Activated CD4-positive, alpha-beta memory T cell treated with anti-CD3 and anti-CD28 coated beads for 36 hours (primary cell): ENCODE measurements at regions not wholly inside any gene's neighbourhood (a gene's known extent, or its start where the extent isn't known, plus 50 kb on each side); places are given as distances from the start of the nearest gene placed in this dataset.

Experiments used
- CTCF ChIA-PET: fragments of 350-600 bp; sonication (Branson Sonifier 250); formaldehyde crosslinking; loops from one replicate; lab custom pipeline; 2021; ENCODE audit warnings: antibody characterized with exemption, inconsistent platforms; lab: Charles Lee
- POLR2A ChIA-PET: fragments of 350-600 bp; sonication (Branson Sonifier 250); formaldehyde crosslinking; loops from one replicate; lab custom pipeline; 2021; ENCODE audit warnings: antibody characterized with exemption; lab: Charles Lee
- DNase-seq: peaks from one replicate; pipeline ENCODE4 v3.0.0-alpha.2; 2020
- H3K27ac Mint-ChIP-seq: one replicate; pipeline ENCODE4 v1.8.0; 2021; ENCODE audit warnings: mixed read lengths
- H3K27me3 Mint-ChIP-seq: one replicate; pipeline ENCODE4 v1.8.0; 2021; ENCODE audit warnings: mixed read lengths
- H3K36me3 Mint-ChIP-seq: one replicate; pipeline ENCODE4 v1.8.0; 2021; ENCODE audit warnings: mixed read lengths
- H3K4me1 Mint-ChIP-seq: one replicate; pipeline ENCODE4 v1.8.0; 2021; ENCODE audit warnings: low read depth, mixed read lengths
- H3K4me3 Mint-ChIP-seq: one replicate; pipeline ENCODE4 v1.8.0; 2021; ENCODE audit warnings: mild to moderate bottlenecking, mixed read lengths
- H3K9me3 Mint-ChIP-seq: one replicate; pipeline ENCODE4 v1.8.0; 2021; ENCODE audit warnings: mixed read lengths
- intact Hi-C: fragments of 100-400 bp; cut with micrococcal nuclease; formaldehyde crosslinking; loops from one replicate; pipeline ENCODE4 v1.15.1; 2023

- Mint-ChIP-seq H3K4me1 (no peaks in the 10 kb centered on the region), H3K9me3 (peaks cover 21% of the 10 kb centered on the region)
These were observed 243.9 kb upstream of the RBFOX1 start for GRCh38 chr16:7088711-7089110.

GRCh38 chr16:7086822-7087616, 245.6 kb upstream of the RBFOX1 start:
- POLR2A ChIA-PET: no interaction called here
- no peak for DNase-seq
- Mint-ChIP-seq H3K9me3 (peaks cover 11% of the 10 kb centered on the region), H3K36me3 (no peaks in the 10 kb centered on the region), H3K4me1 (no peaks in the 10 kb centered on the region), H3K27me3 (no peaks in the 10 kb centered on the region), H3K27ac (no peak overlapping the region), H3K4me3 (no peak overlapping the region)
- intact Hi-C loops: no loop called here
- CTCF ChIA-PET: no interaction called here

More at GRCh38 chr16:7088711-7089110, 243.9 kb upstream of the RBFOX1 start:
- no peak overlapping the region for H3K27ac Mint-ChIP-seq
- intact Hi-C loops: no loop called here
- no peak overlapping the region for H3K4me3 Mint-ChIP-seq
- POLR2A ChIA-PET: no interaction called here
- no peaks in the 10 kb centered on the region for H3K36me3 Mint-ChIP-seq
- CTCF ChIA-PET: interaction anchor here (0.6 kb wide), 1 partner anchor 1384 kb away, joined by 3 read pairs; no protein-coding TSS in a partner anchor
- DNase-seq: no peak
- H3K27me3 Mint-ChIP-seq: no peaks in the 10 kb centered on the region

- CTCF ChIA-PET: no interaction called here
- Mint-ChIP-seq H3K27ac (no peak overlapping the region), H3K9me3 (peaks cover 8% of the 10 kb centered on the region)
These were observed 246.9 kb upstream of the RBFOX1 start for GRCh38 chr16:7085776-7086175.

GRCh38 chr16:7083096-7083495, 249.5 kb upstream of the RBFOX1 start:
- Mint-ChIP-seq H3K9me3 (peaks cover 19% of the 10 kb centered on the region), H3K4me3 (no peak overlapping the region), H3K27ac (no peak overlapping the region), H3K36me3 (no peaks in the 10 kb centered on the region), H3K27me3 (no peaks in the 10 kb centered on the region), H3K4me1 (no peaks in the 10 kb centered on the region)
- DNase-seq: no peak
- ChIA-PET POLR2A (no interaction called here), CTCF (no interaction called here)
- intact Hi-C loops: no loop called here

More at GRCh38 chr16:7085776-7086175, 246.9 kb upstream of the RBFOX1 start:
- no peak for DNase-seq
- Mint-ChIP-seq H3K4me1 (no peaks in the 10 kb centered on the region), H3K27me3 (no peaks in the 10 kb centered on the region), H3K4me3 (no peak overlapping the region), H3K36me3 (no peaks in the 10 kb centered on the region)
- POLR2A ChIA-PET: no interaction called here
- intact Hi-C loops: no loop called here

- POLR2A ChIA-PET: no interaction called here
- CTCF ChIA-PET: no interaction called here
These were observed 255.0 kb upstream of the RBFOX1 start for GRCh38 chr16:7077636-7078035.

GRCh38 chr16:7074715-7075114, 257.9 kb upstream of the RBFOX1 start:
- ChIA-PET POLR2A (no interaction called here), CTCF (no interaction called here)
- H3K9me3 Mint-ChIP-seq: peaks cover 26% of the 10 kb centered on the region
- intact Hi-C loops: no loop called here
- no peaks in the 10 kb centered on the region for H3K4me1 Mint-ChIP-seq
- no peak overlapping the region for H3K4me3 Mint-ChIP-seq
- H3K27me3 Mint-ChIP-seq: no peaks in the 10 kb centered on the region
- DNase-seq: no peak
- no peak overlapping the region for H3K27ac Mint-ChIP-seq
- H3K36me3 Mint-ChIP-seq: no peaks in the 10 kb centered on the region

More at GRCh38 chr16:7077636-7078035, 255.0 kb upstream of the RBFOX1 start:
- intact Hi-C loops: no loop called here
- Mint-ChIP-seq H3K4me3 (no peak overlapping the region), H3K27me3 (no peaks in the 10 kb centered on the region), H3K36me3 (no peaks in the 10 kb centered on the region), H3K27ac (no peak overlapping the region), H3K4me1 (no peaks in the 10 kb centered on the region), H3K9me3 (peaks cover 28% of the 10 kb centered on the region)
- no peak for DNase-seq

DNA sequence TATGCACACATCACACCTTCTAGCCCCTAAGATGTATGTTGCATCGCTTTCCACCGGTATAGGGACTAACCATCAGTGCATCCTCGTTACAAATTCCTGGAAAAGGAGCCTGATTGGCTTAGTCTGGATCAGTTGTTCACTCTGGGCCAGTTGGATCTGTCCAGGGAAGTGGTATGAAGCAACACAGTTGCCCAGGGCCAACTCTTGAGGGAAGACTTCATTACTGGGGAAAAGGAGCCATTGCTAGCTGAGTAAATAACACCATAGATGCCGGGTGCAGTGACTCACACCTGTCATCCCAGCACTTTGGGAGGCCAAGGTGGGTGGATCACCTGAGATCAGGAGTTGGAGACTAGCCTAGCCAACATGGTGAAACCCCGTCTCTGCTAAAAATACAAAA, 275.2 kb upstream of the RBFOX1 start:
- ChIA-PET POLR2A (no interaction called here), CTCF (no interaction called here)
- Mint-ChIP-seq H3K9me3 (peaks cover 13% of the 10 kb centered on the region), H3K4me3 (no peak overlapping the region), H3K27ac (no peak overlapping the region), H3K4me1 (no peaks in the 10 kb centered on the region), H3K36me3 (no peaks in the 10 kb centered on the region), H3K27me3 (no peaks in the 10 kb centered on the region)
- DNase-seq: no peak
- intact Hi-C loops: no loop called here

- Mint-ChIP-seq H3K36me3 (no peaks in the 10 kb centered on the region), H3K27ac (no peak overlapping the region), H3K27me3 (no peaks in the 10 kb centered on the region), H3K9me3 (peaks cover 16% of the 10 kb centered on the region), H3K4me3 (no peak overlapping the region), H3K4me1 (no peaks in the 10 kb centered on the region)
- ChIA-PET CTCF (no interaction called here), POLR2A (no interaction called here)
- intact Hi-C loops: no loop called here
- DNase-seq: no peak
These were observed 277.2 kb upstream of the RBFOX1 start for GRCh38 chr16:7055443-7055842.

DNA sequence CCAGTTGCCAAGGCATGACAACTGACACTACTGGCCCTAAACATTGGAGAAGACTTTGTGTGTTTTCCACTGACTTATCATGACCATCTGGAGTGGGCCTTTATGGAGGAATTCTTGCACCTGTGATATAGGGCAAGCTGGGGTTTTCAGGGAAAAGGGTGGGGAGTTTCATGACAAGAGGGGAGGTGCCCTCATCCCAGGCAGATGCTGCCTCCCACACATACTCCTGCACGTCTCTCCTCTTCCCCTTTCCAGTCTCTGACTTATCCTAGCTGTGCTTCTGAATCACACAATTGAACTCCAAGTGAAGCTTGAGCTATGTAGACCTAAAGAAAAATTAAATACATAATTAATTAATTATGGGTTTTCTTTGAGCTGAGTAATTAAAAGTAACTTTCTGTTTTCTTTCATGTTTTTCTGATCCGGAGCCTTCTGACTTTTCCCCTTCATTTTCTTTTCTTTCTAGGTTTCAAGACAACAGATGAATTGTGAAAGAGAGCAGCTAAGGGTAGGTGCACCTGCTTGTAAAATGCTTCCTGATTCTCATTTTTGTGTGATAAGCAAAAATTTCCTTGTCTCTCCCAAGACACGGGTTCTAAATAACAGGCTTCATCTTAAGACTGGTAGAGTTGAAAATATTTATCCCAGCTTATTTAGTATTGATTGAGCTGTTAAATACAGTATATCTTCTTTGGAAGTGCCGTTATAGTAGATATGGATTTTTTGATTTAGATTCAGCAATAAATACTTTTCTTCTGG, 280.9 kb upstream of the RBFOX1 start:
- Mint-ChIP-seq H3K4me3 (no peak overlapping the region), H3K27ac (no peak overlapping the region), H3K27me3 (no peaks in the 10 kb centered on the region), H3K9me3 (peaks cover 24% of the 10 kb centered on the region), H3K36me3 (no peaks in the 10 kb centered on the region), H3K4me1 (no peaks in the 10 kb centered on the region)
- POLR2A ChIA-PET: no interaction called here
- intact Hi-C loops: no loop called here
- no peak for DNase-seq
- CTCF ChIA-PET: no interaction called here

GRCh38 chr16:7044331-7044730, 288.3 kb upstream of the RBFOX1 start:
- Mint-ChIP-seq H3K27me3 (no peaks in the 10 kb centered on the region), H3K4me1 (no peaks in the 10 kb centered on the region), H3K27ac (no peak overlapping the region), H3K36me3 (no peaks in the 10 kb centered on the region), H3K4me3 (no peak overlapping the region), H3K9me3 (peaks cover 32% of the 10 kb centered on the region)
- no peak for DNase-seq
- intact Hi-C loops: no loop called here
- ChIA-PET POLR2A (no interaction called here), CTCF (no interaction called here)

GRCh38 chr16:7038475-7038874, 294.2 kb upstream of the RBFOX1 start:
- H3K27ac Mint-ChIP-seq: no peak overlapping the region

GRCh38 chr16:7037495-7037894, 295.1 kb upstream of the RBFOX1 start:
- no peak overlapping the region for H3K27ac Mint-ChIP-seq
- ChIA-PET CTCF (interaction anchor here (0.5 kb wide), 1 partner anchor 35 kb away, joined by 3 read pairs; no protein-coding TSS in a partner anchor), POLR2A (interaction anchor here (0.5 kb wide), 1 partner anchor 26 kb away, joined by 3 read pairs; no protein-coding TSS in a partner anchor)
- H3K27me3 Mint-ChIP-seq: no peaks in the 10 kb centered on the region
- DNase-seq: no peak
- intact Hi-C loops: no loop called here
- H3K4me3 Mint-ChIP-seq: no peak overlapping the region
- H3K36me3 Mint-ChIP-seq: no peaks in the 10 kb centered on the region
- H3K9me3 Mint-ChIP-seq: peaks cover 31% of the 10 kb centered on the region
- no peaks in the 10 kb centered on the region for H3K4me1 Mint-ChIP-seq

More at GRCh38 chr16:7038475-7038874, 294.2 kb upstream of the RBFOX1 start:
- intact Hi-C loops: no loop called here
- POLR2A ChIA-PET: no interaction called here
- H3K4me3 Mint-ChIP-seq: no peak overlapping the region
- peaks cover 32% of the 10 kb centered on the region for H3K9me3 Mint-ChIP-seq
- no peak for DNase-seq
- CTCF ChIA-PET: no interaction called here
- H3K4me1 Mint-ChIP-seq: no peaks in the 10 kb centered on the region
- no peaks in the 10 kb centered on the region for H3K36me3 Mint-ChIP-seq
- H3K27me3 Mint-ChIP-seq: no peaks in the 10 kb centered on the region
